DND-41 (cell line): ENCODE measurements at regions not wholly inside any gene's neighbourhood (a gene's known extent, or its start where the extent isn't known, plus 50 kb on each side); places are given as distances from the start of the nearest gene placed in this dataset.

ENCODE experiments used
- EZH2 ChIP-seq: IDR thresholded peaks from 3 replicates; pipeline ENCODE4 v1.6.1; 2012; ENCODE audit warnings: borderline replicate concordance, low read depth, mild to moderate bottlenecking, moderate library complexity, low read length, inconsistent platforms; ENCODE audit not compliant: severe bottlenecking
- TF ChIP-seq, protein P1 (sequence below): IDR thresholded peaks from 2 replicates; pipeline ENCODE4 v1.5.1; 2012; ENCODE audit warnings: borderline replicate concordance, low read length, moderate library complexity, mild to moderate bottlenecking; ENCODE audit not compliant: poor library complexity, severe bottlenecking; ENCODE audit errors: extremely low read depth

DNA sequence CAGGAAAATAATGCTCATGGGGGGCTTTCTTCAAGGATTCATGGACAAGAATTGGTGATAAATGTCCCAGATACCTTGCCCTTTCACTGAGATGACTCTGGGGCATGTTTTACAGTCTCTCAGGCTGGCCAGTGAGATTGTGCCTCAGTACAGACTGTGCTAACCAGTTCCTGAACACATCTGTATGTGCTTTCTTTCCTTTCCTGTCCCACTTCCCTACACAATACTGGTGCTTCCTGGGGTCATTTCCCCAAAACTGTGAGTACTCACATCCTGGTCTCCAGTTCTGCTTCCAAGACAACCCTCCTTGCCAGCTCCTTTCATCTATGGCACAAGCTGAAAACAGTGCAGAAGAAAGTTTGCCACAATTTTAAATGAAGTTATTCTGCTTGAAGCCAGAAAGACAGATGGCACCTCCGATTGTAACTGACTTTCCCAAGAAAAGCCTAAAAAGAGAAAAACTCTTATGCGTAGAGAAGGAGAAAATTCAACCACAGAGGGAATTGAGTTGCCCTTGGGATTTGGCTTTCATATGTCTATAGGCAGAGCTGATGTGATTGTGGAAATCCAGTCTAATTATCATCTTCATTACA is 134.7 kb downstream of the DRD1 start:
- TF ChIP-seq, protein P1, sequence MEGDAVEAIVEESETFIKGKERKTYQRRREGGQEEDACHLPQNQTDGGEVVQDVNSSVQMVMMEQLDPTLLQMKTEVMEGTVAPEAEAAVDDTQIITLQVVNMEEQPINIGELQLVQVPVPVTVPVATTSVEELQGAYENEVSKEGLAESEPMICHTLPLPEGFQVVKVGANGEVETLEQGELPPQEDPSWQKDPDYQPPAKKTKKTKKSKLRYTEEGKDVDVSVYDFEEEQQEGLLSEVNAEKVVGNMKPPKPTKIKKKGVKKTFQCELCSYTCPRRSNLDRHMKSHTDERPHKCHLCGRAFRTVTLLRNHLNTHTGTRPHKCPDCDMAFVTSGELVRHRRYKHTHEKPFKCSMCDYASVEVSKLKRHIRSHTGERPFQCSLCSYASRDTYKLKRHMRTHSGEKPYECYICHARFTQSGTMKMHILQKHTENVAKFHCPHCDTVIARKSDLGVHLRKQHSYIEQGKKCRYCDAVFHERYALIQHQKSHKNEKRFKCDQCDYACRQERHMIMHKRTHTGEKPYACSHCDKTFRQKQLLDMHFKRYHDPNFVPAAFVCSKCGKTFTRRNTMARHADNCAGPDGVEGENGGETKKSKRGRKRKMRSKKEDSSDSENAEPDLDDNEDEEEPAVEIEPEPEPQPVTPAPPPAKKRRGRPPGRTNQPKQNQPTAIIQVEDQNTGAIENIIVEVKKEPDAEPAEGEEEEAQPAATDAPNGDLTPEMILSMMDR, result no peak
- TF ChIP-seq EZH2, result no peak
